Stimulated activated CD8-positive, alpha-beta memory T cell treated with anti-CD3 and anti-CD28 coated beads, Interleukin-7, amount 100 ng/mL, for 4 hours (primary cell): ENCODE measurements at regions not wholly inside any gene's neighbourhood (a gene's known extent, or its start where the extent isn't known, plus 50 kb on each side); places are given as distances from the start of the nearest gene placed in this dataset.
"Not testable (repeated sequence)": the region's sequence is repeated elsewhere in the genome, so short reads cannot be mapped to it uniquely, and the experiment has no call there.

Source experiments
- DNase-seq, 2 donors: peaks; one replicate each; pipeline ENCODE4 v3.0.0-alpha.2; 2020; ENCODE audit warnings: low read depth in 2 of 2

- DNase-seq, result no peak
Observed at GRCh38 chr11:87878373-87878825, 296.8 kb downstream of the RAB38 start.

- no peak for DNase-seq
Observed at GRCh38 chr11:87871056-87871455, 304.2 kb downstream of the RAB38 start.

GRCh38 chr11:87870086-87870485 is 305.2 kb downstream of the RAB38 start:
- no peak for DNase-seq

DNA sequence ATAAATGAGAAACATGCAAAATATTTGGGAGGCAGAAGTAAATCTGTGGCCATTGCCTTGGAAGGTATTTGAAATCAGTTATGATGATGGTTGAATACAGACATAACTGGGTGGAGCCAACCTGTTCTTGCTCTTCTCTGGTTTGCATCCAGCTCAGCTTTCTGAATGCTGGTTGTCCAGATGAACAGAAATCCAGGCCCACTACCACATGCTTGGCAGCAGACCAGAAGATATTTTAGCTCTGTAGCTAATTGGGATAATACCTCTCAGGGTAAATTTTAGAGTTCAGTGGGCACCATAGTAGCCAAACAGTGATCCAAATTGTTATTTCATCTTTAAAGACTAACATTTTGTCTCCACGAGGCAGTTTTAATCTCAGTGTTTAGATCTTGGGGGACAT is 308.3 kb downstream of the RAB38 start:
- DNase-seq, result no peak

DNA sequence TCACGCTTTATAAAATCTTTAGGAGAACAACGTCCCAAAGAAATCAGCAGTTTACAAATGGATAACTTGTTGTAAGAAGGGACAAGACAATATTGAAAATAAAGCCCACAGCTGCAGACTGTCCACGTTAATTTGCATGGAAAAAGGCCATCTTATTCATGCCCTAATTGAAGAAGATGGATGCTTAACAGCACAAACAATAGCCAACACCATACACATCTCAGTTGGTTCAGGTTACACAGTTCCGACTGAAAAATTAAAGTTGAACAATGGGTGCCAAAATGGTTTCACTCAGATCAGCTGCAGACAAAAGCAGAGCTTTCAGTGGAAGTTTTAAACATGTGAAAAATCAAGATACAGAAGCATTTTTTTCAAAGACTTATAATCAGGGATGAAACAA is 314.2 kb downstream of the RAB38 start:
- DNase-seq, result no peak

DNA sequence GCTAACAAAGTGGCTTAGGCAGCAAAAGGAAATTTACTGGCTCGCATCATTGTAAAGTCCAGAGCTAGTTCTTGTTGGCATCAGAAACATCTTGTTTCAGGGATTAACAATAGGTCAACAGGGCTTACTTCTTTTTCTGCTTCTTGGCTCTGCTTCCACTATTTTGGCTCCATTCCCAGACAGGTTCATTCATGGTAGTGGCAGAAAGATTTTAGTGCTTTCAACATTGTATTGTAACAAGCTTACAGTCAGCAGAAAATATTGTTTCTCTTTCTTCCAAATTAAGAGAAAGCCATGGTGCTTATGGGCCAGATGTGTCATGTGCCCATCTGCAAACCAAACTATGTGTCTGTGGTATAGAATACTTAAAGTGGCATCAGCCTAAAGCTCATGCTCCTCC is 315.6 kb downstream of the RAB38 start:
- DNase-seq, result no peak

- DNase-seq, result no peak
Observed at GRCh38 chr11:87851827-87852226, 323.4 kb downstream of the RAB38 start.

GRCh38 chr11:87851234-87851633 is 324.0 kb downstream of the RAB38 start:
- no peak for DNase-seq

- no peak for DNase-seq
Observed at GRCh38 chr11:87849216-87849615, 326.0 kb downstream of the RAB38 start.

GRCh38 chr11:87840786-87841185 is 334.5 kb downstream of the RAB38 start:
- no peak for DNase-seq

GRCh38 chr11:87832211-87832610 is 343.0 kb downstream of the RAB38 start:
- no peak for DNase-seq

DNA sequence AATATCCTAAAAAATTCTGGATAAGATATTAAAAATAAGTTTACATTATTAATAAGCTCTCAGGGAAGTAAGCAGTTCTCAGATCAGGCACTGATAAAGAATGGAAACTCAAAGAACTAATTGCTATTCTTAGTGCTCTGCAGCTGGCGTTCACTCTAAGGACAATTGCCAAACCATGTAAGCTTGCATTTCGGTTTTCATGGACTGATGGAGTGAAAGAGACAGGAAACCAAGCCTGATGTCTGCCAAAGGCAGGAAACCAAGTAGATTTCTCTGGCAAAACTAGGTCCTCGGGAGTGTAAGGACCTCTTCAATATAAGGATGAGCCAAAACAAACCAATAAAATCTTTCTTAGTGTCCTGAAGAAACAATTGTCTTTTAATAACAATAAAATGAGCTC is 355.2 kb downstream of the RAB38 start:
- DNase-seq, result no peak

- no peak for DNase-seq
Observed at GRCh38 chr11:87819151-87819550, 356.1 kb downstream of the RAB38 start.

DNA sequence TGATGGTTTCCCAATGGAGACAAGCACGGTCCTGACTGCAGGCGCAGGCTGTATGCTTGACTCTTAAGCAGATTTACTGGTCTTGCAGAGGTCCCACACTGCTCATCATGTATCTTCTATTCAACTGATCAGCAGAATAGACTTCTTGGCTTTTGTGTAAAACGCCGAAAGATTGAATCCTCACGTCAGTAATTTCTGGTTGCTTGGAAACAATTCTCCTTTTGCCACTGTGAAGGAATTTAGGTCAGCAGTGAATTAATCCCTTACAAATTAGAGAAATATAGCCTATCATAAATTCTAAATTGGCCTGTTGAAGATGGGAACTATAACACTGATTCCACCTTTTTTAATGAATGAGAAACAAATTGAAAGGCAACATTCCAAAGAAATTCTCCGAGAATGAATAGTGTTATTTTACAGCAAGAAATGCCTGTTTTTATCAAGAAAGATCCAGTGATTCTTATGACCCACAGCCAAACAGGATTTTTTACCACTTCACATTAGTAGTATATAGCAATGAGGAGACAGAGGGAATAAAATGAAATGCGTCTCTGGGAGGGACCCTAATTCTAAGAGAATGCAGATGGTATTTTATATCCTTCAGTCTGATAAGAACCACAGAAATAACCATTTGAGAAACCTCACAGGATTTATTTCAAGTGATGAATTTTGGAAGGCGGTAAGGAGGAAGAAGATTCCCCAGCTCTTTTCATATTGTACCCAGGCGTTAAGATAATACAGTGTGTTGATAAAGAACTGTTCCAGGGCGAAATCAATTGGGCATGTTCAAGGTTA is 362.5 kb downstream of the RAB38 start:
- no peak for DNase-seq

DNA sequence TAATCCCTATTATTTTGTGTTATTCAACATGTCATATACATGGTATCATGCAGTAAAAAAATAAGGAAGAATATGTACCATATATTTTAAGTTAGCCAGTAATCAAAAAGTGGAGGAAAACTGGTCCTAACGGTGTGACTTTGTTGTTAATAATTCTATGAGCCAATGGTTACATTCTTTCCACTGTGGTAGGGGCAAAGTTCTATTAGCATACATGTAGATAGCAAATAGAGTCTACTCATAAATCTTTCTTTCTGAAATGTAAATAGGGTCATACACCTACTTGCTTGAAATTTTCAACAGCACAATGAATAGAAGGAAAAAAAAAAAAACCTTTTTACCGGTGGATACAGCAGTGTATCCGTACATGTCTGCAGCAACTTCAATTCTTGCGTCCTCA is 364.8 kb downstream of the RAB38 start:
- no peak for DNase-seq

GRCh38 chr11:87809256-87809655 is 366.0 kb downstream of the RAB38 start:
- no peak for DNase-seq

DNA sequence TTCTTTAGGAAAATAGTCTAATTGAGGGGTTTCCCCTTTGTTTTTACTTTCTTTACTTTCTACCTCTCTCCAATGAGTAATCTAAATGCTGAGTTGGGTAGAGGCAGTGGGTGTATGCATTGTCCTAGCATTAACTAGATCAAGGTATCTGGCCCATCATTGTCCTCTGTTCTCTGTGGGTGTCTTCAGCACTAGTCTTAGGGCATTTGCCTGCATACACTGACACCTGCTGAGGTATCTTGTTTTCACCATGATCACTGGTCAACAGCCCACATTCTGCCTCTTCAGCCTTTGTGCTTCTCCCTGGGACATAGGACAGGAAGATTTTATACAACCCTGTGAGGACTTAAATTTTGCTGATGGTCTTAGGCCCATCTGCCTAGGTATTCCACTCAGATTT is 371.1 kb downstream of the RAB38 start:
- no peak for DNase-seq

DNA sequence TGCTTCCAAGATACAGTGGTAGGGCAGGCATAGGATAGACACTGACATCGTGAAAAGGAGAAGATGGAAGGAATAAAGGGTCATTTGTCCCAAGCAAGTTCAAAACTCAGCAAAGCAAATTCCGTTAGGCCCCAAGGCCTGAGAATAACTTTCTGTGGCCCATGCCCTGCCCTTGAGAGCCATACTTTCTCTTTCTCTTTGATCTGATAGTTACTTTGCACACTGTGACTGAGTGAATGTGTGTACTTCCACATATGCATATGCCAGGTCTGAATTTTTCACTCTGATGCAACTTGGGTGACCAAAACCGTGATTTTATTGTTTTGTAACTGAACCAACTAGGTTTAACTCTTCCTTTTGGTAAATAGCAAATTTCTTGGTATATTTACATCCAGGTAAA is 371.5 kb downstream of the RAB38 start:
- DNase-seq, result no peak

GRCh38 chr11:87784862-87785261 is 390.4 kb downstream of the RAB38 start:
- not testable (repeated sequence) for DNase-seq

DNA sequence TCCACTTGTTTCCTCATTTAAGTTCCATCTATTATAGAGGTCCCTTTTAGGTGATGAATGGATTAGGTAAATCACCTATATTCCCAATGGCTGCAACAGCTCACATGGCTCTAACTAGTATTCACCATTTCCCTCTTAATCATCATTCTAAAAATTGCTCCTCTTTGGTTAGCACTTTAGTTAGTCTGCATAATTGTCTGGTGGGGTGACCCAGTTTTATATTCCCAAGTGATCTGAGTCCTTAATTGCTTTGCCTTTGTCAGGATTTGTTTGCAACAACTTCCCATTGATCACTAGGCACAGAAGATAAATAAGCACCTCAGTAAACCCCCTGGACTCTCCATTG is 395.2 kb downstream of the RAB38 start:
- no peak for DNase-seq

DNA sequence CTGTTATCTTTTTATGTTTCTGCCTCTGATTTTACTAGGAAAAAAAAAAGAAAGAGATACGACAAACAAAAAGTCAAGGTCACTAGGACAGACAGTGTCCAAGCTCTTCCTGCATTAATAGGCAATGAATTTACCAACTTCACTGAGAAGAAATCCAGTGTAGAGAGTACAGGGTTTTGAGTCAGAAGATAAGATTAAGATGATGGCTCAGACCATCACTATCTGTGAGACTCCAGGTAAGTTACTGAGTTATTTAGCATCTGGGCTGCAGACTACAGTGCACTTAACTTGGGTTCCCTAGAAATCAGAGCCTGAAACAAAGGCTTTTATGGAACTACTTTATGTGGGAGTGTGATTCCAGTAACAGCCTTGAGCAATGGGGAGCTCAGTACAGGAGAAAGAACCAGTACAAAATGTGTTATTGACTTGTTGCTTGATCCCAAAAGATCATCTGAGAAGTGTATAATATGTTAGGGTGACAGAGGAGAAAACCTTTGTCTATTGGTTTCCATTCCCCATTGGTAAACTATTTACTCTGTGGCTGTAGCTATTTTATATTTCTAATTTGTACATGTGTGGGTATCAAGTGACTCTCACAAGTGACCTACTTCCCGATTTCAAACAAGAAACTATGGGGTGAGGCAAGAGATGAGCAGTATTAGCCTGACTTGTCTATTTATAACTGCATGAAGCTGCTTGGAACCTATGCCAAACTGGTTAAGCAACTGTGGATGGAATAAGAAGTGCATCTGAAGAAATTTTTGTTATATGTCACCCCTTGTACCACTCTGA is 395.8 kb downstream of the RAB38 start:
- no peak for DNase-seq

DNA sequence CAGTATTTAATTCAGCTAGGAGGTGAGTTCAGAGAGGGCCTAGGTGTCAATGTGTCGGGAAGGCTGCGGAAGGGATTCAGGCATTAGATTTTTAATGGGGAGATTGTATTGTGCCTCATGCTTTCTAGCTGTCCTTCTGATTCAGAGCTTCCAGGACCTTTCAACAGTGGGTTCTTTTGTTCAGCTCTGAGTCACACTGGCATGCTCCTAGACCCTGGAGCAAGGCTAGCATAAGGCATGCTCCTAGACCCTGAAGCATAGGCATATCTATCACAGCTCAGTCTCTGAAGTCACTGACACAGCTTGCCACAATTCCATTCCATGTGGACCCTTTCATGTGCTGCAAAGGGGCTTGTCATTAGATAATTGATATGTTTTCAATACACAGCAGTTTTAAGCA is 396.9 kb downstream of the RAB38 start:
- no peak for DNase-seq

GRCh38 chr11:87775036-87775435 is 400.2 kb downstream of the RAB38 start:
- DNase-seq, result no peak
